GM10266 (cell line): ENCODE measurements at regions not wholly inside any gene's neighbourhood (a gene's known extent, or its start where the extent isn't known, plus 50 kb on each side); places are given as distances from the start of the nearest gene placed in this dataset.
"Not testable (repeated sequence)": the region's sequence is repeated elsewhere in the genome, so short reads cannot be mapped to it uniquely, and the experiment has no call there.

Experiments used
- DNase-seq: peaks from one replicate; pipeline ENCODE4 v3.0.0; 2012; ENCODE audit errors: extremely low spot score
- CTCF ChIP-seq: IDR thresholded peaks from 2 replicates; pipeline ENCODE4 v1.5.1; 2012; ENCODE audit warnings: mild to moderate bottlenecking, low read depth; ENCODE audit not compliant: control insufficient read depth, insufficient read depth; ENCODE audit errors: missing control alignments

- no peak for DNase-seq
- no peak for TF ChIP-seq CTCF
Measured at GRCh38 chr4:179328627-179329026, 1886.4 kb upstream of the AGA start.

- no peak for DNase-seq
- no peak for TF ChIP-seq CTCF
Measured at GRCh38 chr4:179331362-179331761, 1889.1 kb upstream of the AGA start.

GRCh38 chr4:179344861-179345260, 1902.6 kb upstream of the AGA start:
- no peak for DNase-seq
- TF ChIP-seq CTCF: no peak

GRCh38 chr4:179352221-179352620, 1910.0 kb upstream of the AGA start:
- TF ChIP-seq CTCF: no peak
- no peak for DNase-seq

GRCh38 chr4:179353786-179354185, 1911.5 kb upstream of the AGA start:
- no peak for DNase-seq
- no peak for TF ChIP-seq CTCF

- DNase-seq: no peak
- no peak for TF ChIP-seq CTCF
Measured at GRCh38 chr4:179361978-179362486, 1919.8 kb upstream of the AGA start.

- not testable (repeated sequence) for DNase-seq
Measured at GRCh38 chr4:179365932-179366331, 1923.7 kb upstream of the AGA start.

GRCh38 chr4:179372242-179372641, 1930.0 kb upstream of the AGA start:
- no peak for TF ChIP-seq CTCF
- DNase-seq: no peak
